OCI-LY1 (cell line): ENCODE measurements at regions not wholly inside any gene's neighbourhood (a gene's known extent, or its start where the extent isn't known, plus 50 kb on each side); places are given as distances from the start of the nearest gene placed in this dataset.
"Not testable (repeated sequence)": the region's sequence is repeated elsewhere in the genome, so short reads cannot be mapped to it uniquely, and the experiment has no call there.

ENCODE experiments used
- H2AFZ ChIP-seq: fragments of 200-600 bp; sonication (generic), shearing (Covaris generic); 2 replicates; pipeline ENCODE4 v1.6.0; 2014; ENCODE audit warnings: antibody characterized with exemption, mild to moderate bottlenecking, low read length
- H3F3A ChIP-seq: fragments of 200-600 bp; sonication (generic), shearing (Covaris generic); 2 replicates; pipeline ENCODE4 v1.6.0; 2014; ENCODE audit warnings: mild to moderate bottlenecking, antibody characterized with exemption, low read length, moderate library complexity; ENCODE audit not compliant: insufficient read depth
- H3K27ac ChIP-seq: fragments of 200-600 bp; sonication (generic); 2 replicates; pipeline ENCODE4 v1.5.1; 2014; ENCODE audit warnings: low read length, mixed run types, mild to moderate bottlenecking, low read depth; ENCODE audit not compliant: poor library complexity, severe bottlenecking
- H3K27me3 ChIP-seq: fragments of 200-600 bp; sonication (generic); 2 replicates; pipeline ENCODE4 v1.6.0; 2014; ENCODE audit warnings: antibody characterized with exemption, mild to moderate bottlenecking, low read length, moderate library complexity; ENCODE audit not compliant: insufficient read depth
- H3K36me3 ChIP-seq: fragments of 200-600 bp; sonication (generic); 2 replicates; pipeline ENCODE4 v1.6.1; 2014; ENCODE audit warnings: mild to moderate bottlenecking, antibody characterized with exemption, low read length, moderate library complexity, mixed read lengths; ENCODE audit not compliant: insufficient read depth
- H3K4me1 ChIP-seq: fragments of 200-600 bp; sonication (generic); 2 replicates; pipeline ENCODE4 v1.5.1; 2014; ENCODE audit warnings: mild to moderate bottlenecking, low read length, moderate library complexity; ENCODE audit not compliant: insufficient read depth, severe bottlenecking
- H3K4me2 ChIP-seq: fragments of 200-600 bp; sonication (generic), shearing (Covaris generic); 2 replicates; pipeline ENCODE4 v1.6.1; 2014; ENCODE audit warnings: low read length
- H3K4me3 ChIP-seq: fragments of 200-600 bp; sonication (generic); 2 replicates; pipeline ENCODE4 v1.5.1; 2014; ENCODE audit warnings: low read length, low read depth, mild to moderate bottlenecking, mixed read lengths; ENCODE audit not compliant: poor library complexity, severe bottlenecking
- H3K79me2 ChIP-seq: fragments of 200-600 bp; shearing (Covaris generic); 2 replicates; pipeline ENCODE4 v1.6.1; 2016; ENCODE audit warnings: mixed run types, low read length, mixed read lengths; ENCODE audit not compliant: insufficient read depth
- H3K9ac ChIP-seq: fragments of 200-600 bp; sonication (generic), shearing (Covaris generic); 2 replicates; pipeline ENCODE4 v1.6.1; 2014; ENCODE audit warnings: mild to moderate bottlenecking, low read length, mixed read lengths
- H3K9me2 ChIP-seq: fragments of 200-600 bp; sonication (generic), shearing (Covaris generic); 2 replicates; pipeline ENCODE4 v1.6.1; 2014; ENCODE audit warnings: low read depth, mild to moderate bottlenecking, low read length, mixed read lengths
- H3K9me3 ChIP-seq: fragments of 200-600 bp; shearing (Covaris generic); 2 replicates; pipeline ENCODE4 v1.6.1; 2014; ENCODE audit warnings: low read length, mixed read lengths
- H4K20me1 ChIP-seq: fragments of 200-600 bp; sonication (generic), shearing (Covaris generic); 2 replicates; pipeline ENCODE4 v1.6.0; 2016; ENCODE audit warnings: mild to moderate bottlenecking, low read length; ENCODE audit not compliant: insufficient read depth
- CTCF ChIP-seq: fragments of 200-600 bp; sonication (generic), shearing (Covaris generic); IDR thresholded peaks from 2 replicates; pipeline ENCODE4 v1.5.1; 2017; ENCODE audit warnings: mild to moderate bottlenecking, antibody characterized with exemption, low read length, moderate library complexity, mixed read lengths
- EZH2 ChIP-seq: fragments of 200-600 bp; sonication (generic), shearing (Covaris generic); IDR thresholded peaks from 2 replicates; pipeline ENCODE4 v1.8.0; 2017; ENCODE audit warnings: borderline replicate concordance, mixed run types, mild to moderate bottlenecking, antibody characterized with exemption, low read length, moderate library complexity, mixed read lengths

GRCh38 chrX:53767544-53767943 lies 81.0 kb upstream of the HUWE1 start:
- no peaks in the 10 kb centered on the region for H3K79me2 ChIP-seq
- H3K4me2 ChIP-seq: no peak overlapping the region
- no peak overlapping the region for H3K9ac ChIP-seq
- H3K36me3 ChIP-seq: no peaks in the 10 kb centered on the region
- H2AFZ ChIP-seq: no peak overlapping the region
- no peak overlapping the region for H3K4me3 ChIP-seq
- H3K27me3 ChIP-seq: no peaks in the 10 kb centered on the region
- H3K4me1 ChIP-seq: no peaks in the 10 kb centered on the region
- no peak for TF ChIP-seq EZH2
- no peak for TF ChIP-seq CTCF
- no peaks in the 10 kb centered on the region for H3F3A ChIP-seq
- no peaks in the 10 kb centered on the region for H4K20me1 ChIP-seq
- no peaks in the 10 kb centered on the region for H3K9me2 ChIP-seq
- H3K27ac ChIP-seq: no peak overlapping the region
- no peaks in the 10 kb centered on the region for H3K9me3 ChIP-seq

GRCh38 chrX:53757181-53757580 lies 70.7 kb upstream of the HUWE1 start:
- not testable (repeated sequence) for H3K9me2 ChIP-seq, H3K9ac ChIP-seq, H3K9me3 ChIP-seq, H3K4me1 ChIP-seq, H2AFZ ChIP-seq, H3K4me3 ChIP-seq, H3K79me2 ChIP-seq, H3K4me2 ChIP-seq, H3K27me3 ChIP-seq, H4K20me1 ChIP-seq, H3K36me3 ChIP-seq, H3F3A ChIP-seq, H3K27ac ChIP-seq

GRCh38 chrX:53746718-53747117 lies 60.2 kb upstream of the HUWE1 start:
- Histone ChIP-seq H3K9me2 (no peaks in the 10 kb centered on the region), H2AFZ (no peak overlapping the region), H3K9ac (no peak overlapping the region), H3K36me3 (no peaks in the 10 kb centered on the region), H3K79me2 (no peaks in the 10 kb centered on the region), H3F3A (no peaks in the 10 kb centered on the region), H3K27me3 (no peaks in the 10 kb centered on the region), H3K27ac (no peak overlapping the region), H3K4me3 (no peak overlapping the region), H4K20me1 (no peaks in the 10 kb centered on the region), H3K4me1 (no peaks in the 10 kb centered on the region), H3K4me2 (no peak overlapping the region), H3K9me3 (no peaks in the 10 kb centered on the region)
- TF ChIP-seq EZH2: no peak

GRCh38 chrX:53743244-53743643 lies 56.7 kb upstream of the HUWE1 start:
- Histone ChIP-seq H3K79me2 (no peaks in the 10 kb centered on the region), H3K9ac (no peak overlapping the region), H2AFZ (no peak overlapping the region), H3K9me3 (no peaks in the 10 kb centered on the region), H3K4me1 (no peaks in the 10 kb centered on the region), H3K36me3 (no peaks in the 10 kb centered on the region), H3K4me3 (no peak overlapping the region), H4K20me1 (no peaks in the 10 kb centered on the region), H3K4me2 (no peak overlapping the region), H3K27me3 (no peaks in the 10 kb centered on the region), H3K9me2 (no peaks in the 10 kb centered on the region), H3K27ac (no peak overlapping the region), H3F3A (no peaks in the 10 kb centered on the region)
- TF ChIP-seq EZH2: no peak
- no peak for TF ChIP-seq CTCF
